ENCODE measurements at regions not wholly inside any gene's neighbourhood (a gene's known extent, or its start where the extent isn't known, plus 50 kb on each side); places are given as distances from the start of the nearest gene placed in this dataset.

DNA sequence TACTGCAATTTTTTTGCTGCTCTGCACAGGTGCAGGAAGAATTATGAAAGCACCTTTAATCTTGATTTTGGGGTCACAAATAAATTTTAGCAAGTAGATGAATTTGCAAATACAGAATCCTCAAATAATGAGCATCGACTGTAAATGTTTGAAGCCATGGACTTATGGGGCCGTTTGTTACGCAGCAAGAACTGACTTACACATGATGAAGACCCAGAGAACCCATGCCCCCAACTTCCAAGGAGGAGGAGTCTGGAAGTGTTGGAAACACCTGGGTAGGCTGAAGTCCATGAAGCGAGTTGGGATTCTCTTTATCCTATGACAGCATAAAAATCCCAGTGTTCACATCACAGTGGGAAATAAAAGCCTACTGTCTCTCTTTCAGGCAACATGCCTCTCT lies 176.6 kb downstream of the RBFOX3 start:
- Histone ChIP-seq H3K4me2 (no peak overlapping the region), H3K27ac (no peak overlapping the region), H3K27me3 (no peaks in the 10 kb centered on the region)

DNA sequence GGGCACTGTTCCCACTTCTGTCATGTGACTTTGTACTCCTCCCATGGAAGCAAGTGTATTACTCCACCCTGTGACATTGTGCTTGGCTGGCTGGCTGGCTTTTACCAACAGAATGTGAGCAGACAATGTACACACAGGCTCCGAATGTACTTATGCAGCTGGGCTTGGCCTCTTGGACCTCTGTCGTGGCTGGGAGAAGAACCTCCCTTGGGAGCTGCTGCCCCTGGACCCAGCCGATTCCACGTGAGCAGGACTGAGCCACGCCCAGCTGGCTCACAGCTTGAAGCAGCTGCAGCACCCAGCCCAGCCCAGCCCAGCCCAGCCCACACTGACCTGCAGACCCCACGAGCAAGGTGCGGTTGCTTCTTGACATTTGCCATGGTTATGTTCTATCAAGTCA lies 177.5 kb downstream of the RBFOX3 start:
- no peaks in the 10 kb centered on the region for H3K36me3 ChIP-seq
- no peaks in the 10 kb centered on the region for H3K27me3 ChIP-seq
- peaks cover 73% of the 10 kb centered on the region for H3K4me1 ChIP-seq
- H3K9me3 ChIP-seq: peaks cover 4% of the 10 kb centered on the region; the same call in 1 of the 2 replicates
- no peak overlapping the region for H3K27ac ChIP-seq
- TF ChIP-seq Cebpa-rat (IDR thresholded peaks at IDR 0.05): no peak
- H3K9ac ChIP-seq: no peak overlapping the region
- H3K4me2 ChIP-seq: peak overlapping the region; percentile 54; the same call in 1 of the 2 replicates
- H4K20me1 ChIP-seq: no peaks in the 10 kb centered on the region
- H3K4me3 ChIP-seq: no peak overlapping the region

More for the DNA sequence above, 176.6 kb downstream of the RBFOX3 start:
- Histone ChIP-seq H3K9me3 (peaks cover 4% of the 10 kb centered on the region; the same call in 1 of the 2 replicates), H4K20me1 (no peaks in the 10 kb centered on the region), H3K9ac (no peak overlapping the region), H3K36me3 (no peaks in the 10 kb centered on the region), H3K4me1 (peaks cover 73% of the 10 kb centered on the region), H3K4me3 (no peak overlapping the region)
- no peak for TF ChIP-seq Cebpa-rat (IDR thresholded peaks at IDR 0.05)

- Histone ChIP-seq H3K9me3 (peaks cover 4% of the 10 kb centered on the region; the same call in 1 of the 2 replicates), H3K4me2 (peak overlapping the region; percentile 92), H3K36me3 (no peaks in the 10 kb centered on the region), H3K4me3 (no peak overlapping the region), H3K27ac (peak overlapping the region; percentile 26; the same call in 1 of the 2 replicates), H3K27me3 (no peaks in the 10 kb centered on the region), H4K20me1 (no peaks in the 10 kb centered on the region), H3K4me1 (peaks cover 83% of the 10 kb centered on the region), H3K9ac (no peak overlapping the region)
- TF ChIP-seq Cebpa-rat (IDR thresholded peaks at IDR 0.05): peak; percentile 80
These were observed 179.7 kb downstream of the RBFOX3 start for GRCh38 chr17:79431175-79431574.

- Histone ChIP-seq H3K4me3 (no peak overlapping the region), H3K9me3 (peaks cover 4% of the 10 kb centered on the region; the same call in 1 of the 2 replicates), H3K27ac (no peak overlapping the region), H3K9ac (no peak overlapping the region), H3K27me3 (no peaks in the 10 kb centered on the region), H3K4me2 (peak overlapping the region; percentile 92), H3K36me3 (no peaks in the 10 kb centered on the region), H3K4me1 (peaks cover 85% of the 10 kb centered on the region), H4K20me1 (no peaks in the 10 kb centered on the region)
- TF ChIP-seq Cebpa-rat (IDR thresholded peaks at IDR 0.05): no peak
These were observed 180.9 kb downstream of the RBFOX3 start for GRCh38 chr17:79429864-79430494.

- Histone ChIP-seq H3K27me3 (no peaks in the 10 kb centered on the region), H4K20me1 (no peaks in the 10 kb centered on the region), H3K9ac (no peak overlapping the region), H3K4me2 (peak overlapping the region; percentile 92), H3K4me1 (peaks cover 95% of the 10 kb centered on the region), H3K27ac (no peak overlapping the region), H3K9me3 (peaks cover 1% of the 10 kb centered on the region; the same call in 1 of the 2 replicates), H3K4me3 (no peak overlapping the region), H3K36me3 (no peaks in the 10 kb centered on the region)
- TF ChIP-seq Cebpa-rat (IDR thresholded peaks at IDR 0.05): no peak
These were observed 181.9 kb downstream of the RBFOX3 start for GRCh38 chr17:79428988-79429387.

- no peak overlapping the region for H3K4me3 ChIP-seq
These were observed 183.0 kb downstream of the RBFOX3 start for GRCh38 chr17:79427621-79428539.

GRCh38 chr17:79425686-79426085 lies 185.2 kb downstream of the RBFOX3 start:
- Histone ChIP-seq H3K4me1 (peaks cover 100% of the 10 kb centered on the region), H3K27me3 (no peaks in the 10 kb centered on the region), H3K9ac (peak overlapping the region; percentile 49; the same call in 1 of the 2 replicates), H3K4me3 (no peak overlapping the region), H3K36me3 (no peaks in the 10 kb centered on the region), H3K9me3 (no peaks in the 10 kb centered on the region), H3K4me2 (peak overlapping the region; percentile 92), H3K27ac (peak overlapping the region; percentile 86), H4K20me1 (no peaks in the 10 kb centered on the region)
- TF ChIP-seq Cebpa-rat (IDR thresholded peaks at IDR 0.05): no peak

More at GRCh38 chr17:79427621-79428539, 183.0 kb downstream of the RBFOX3 start:
- no peak for TF ChIP-seq Cebpa-rat (IDR thresholded peaks at IDR 0.05)
- H3K4me1 ChIP-seq: peaks cover 100% of the 10 kb centered on the region
- H3K27ac ChIP-seq: peak overlapping the region; percentile 41
- no peaks in the 10 kb centered on the region for H3K36me3 ChIP-seq
- H3K9me3 ChIP-seq: no peaks in the 10 kb centered on the region; the same call in 1 of the 2 replicates
- H3K9ac ChIP-seq: no peak overlapping the region
- H4K20me1 ChIP-seq: no peaks in the 10 kb centered on the region
- no peaks in the 10 kb centered on the region for H3K27me3 ChIP-seq
- H3K4me2 ChIP-seq: peak overlapping the region; percentile 92

DNA sequence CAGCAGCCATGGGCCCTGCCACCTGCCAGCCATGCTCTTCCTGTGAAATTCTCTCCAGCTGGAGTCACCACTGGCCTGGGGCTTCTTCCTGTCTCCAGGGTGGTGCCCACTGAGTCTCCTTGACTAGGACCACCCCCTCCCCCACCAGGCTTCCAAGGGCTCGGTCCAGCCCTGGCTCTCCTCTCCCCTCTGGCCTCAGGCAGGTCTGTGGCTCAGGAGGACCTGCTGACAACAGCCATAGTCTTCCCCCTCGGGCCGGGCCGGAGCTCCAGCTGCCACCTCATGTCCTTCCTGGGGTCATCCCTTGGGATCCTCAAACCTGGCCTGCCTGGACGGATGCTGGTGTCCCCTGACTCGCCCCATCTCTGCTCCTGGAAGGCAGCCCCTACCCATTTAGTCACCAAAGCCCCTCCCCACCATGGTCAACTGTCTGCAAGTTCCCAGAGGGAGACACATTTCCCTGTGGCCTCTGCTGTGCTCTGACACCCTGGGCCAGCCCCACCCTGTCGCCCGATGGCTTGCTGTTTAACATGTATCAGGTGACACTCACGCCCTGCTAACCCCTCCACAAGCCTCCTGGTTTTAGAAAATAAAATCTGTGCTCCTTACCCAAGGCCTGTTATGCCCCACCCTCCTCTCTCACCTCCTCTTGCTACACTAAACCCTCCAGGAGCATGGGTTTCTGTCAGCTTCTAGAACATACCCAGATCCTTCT lies 186.2 kb downstream of the RBFOX3 start:
- H3K27me3 ChIP-seq: no peaks in the 10 kb centered on the region
- H3K36me3 ChIP-seq: no peaks in the 10 kb centered on the region
- H3K4me1 ChIP-seq: peaks cover 100% of the 10 kb centered on the region
- no peak for TF ChIP-seq Cebpa-rat (IDR thresholded peaks at IDR 0.05)
- H3K4me2 ChIP-seq: peak overlapping the region; percentile 92
- H3K27ac ChIP-seq: peak overlapping the region; percentile 86
- H3K4me3 ChIP-seq: peak overlapping the region; percentile 23
- H3K9me3 ChIP-seq: no peaks in the 10 kb centered on the region
- H3K9ac ChIP-seq: peak overlapping the region; percentile 49
- no peaks in the 10 kb centered on the region for H4K20me1 ChIP-seq

DNA sequence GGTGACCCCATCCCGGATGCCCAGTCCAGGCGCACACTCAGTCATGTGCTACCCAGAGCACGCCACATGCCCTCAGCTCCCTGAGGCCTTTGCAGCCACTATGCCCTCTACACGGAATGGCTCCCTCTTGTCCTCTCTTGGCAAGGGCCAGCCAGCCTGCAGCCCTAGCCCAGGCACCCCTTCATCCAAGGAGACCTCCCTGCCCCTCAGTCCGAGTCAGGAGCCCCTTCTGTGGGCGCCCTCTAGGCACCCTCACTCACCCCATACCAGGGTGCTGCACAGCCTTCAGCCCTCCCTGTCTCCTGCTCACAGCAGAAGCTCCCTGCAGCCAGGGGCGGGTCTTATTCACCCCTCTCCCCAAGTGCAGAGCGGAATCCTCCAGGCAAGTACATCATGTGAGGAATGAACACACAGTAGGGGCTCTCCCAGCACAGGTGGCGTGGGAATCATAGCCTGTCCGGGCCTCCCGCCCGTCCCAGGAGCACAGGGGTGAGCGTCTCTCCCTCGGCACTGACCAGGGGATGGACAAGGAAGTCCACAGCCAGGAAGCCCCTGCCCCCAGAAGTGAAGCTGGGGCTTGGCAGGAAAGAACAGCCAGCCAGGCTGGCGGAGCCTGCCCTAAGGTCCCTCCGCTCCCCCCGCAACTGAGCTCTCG lies 186.9 kb downstream of the RBFOX3 start:
- Histone ChIP-seq H3K36me3 (no peaks in the 10 kb centered on the region), H3K27ac (peak overlapping the region; percentile 86), H3K4me3 (no peak overlapping the region), H3K9me3 (no peaks in the 10 kb centered on the region), H4K20me1 (no peaks in the 10 kb centered on the region), H3K4me1 (peaks cover 100% of the 10 kb centered on the region), H3K4me2 (peak overlapping the region; percentile 92), H3K9ac (peak overlapping the region; percentile 49), H3K27me3 (no peaks in the 10 kb centered on the region)
- no peak for TF ChIP-seq Cebpa-rat (IDR thresholded peaks at IDR 0.05)

Data from BLaER1 (cell line).